Activated CD8-positive, alpha-beta memory T cell treated with anti-CD3 and anti-CD28 coated beads, Interleukin-2, amount 10 ng/mL, durations not matched to agents 7 days and 5 days (primary cell): ENCODE measurements at regions not wholly inside any gene's neighbourhood (a gene's known extent, or its start where the extent isn't known, plus 50 kb on each side); places are given as distances from the start of the nearest gene placed in this dataset.

ENCODE experiments used
- ATAC-seq: fragments of 150-1000 bp; cut with Tn5 transposase; one replicate; pipeline ENCODE4 v1.10.0; 2021; ENCODE audit warnings: moderate library complexity
- CTCF ChIA-PET: fragments of 350-600 bp; sonication (Branson Sonifier 250); formaldehyde crosslinking; loops from one replicate; lab custom pipeline; 2021; ENCODE audit warnings: antibody characterized with exemption; lab: Charles Lee
- DNase-seq: peaks from one replicate; pipeline ENCODE4 v3.0.0-alpha.2; 2020
- H3K27ac Mint-ChIP-seq: one replicate; pipeline ENCODE4 v1.8.0; 2021; ENCODE audit warnings: mild to moderate bottlenecking, mixed read lengths
- H3K27me3 Mint-ChIP-seq: one replicate; pipeline ENCODE4 v1.8.0; 2021; ENCODE audit warnings: mixed read lengths
- H3K36me3 Mint-ChIP-seq: one replicate; pipeline ENCODE4 v1.8.0; 2021; ENCODE audit warnings: mild to moderate bottlenecking, mixed read lengths
- H3K4me1 Mint-ChIP-seq: one replicate; pipeline ENCODE4 v1.8.0; 2021; ENCODE audit warnings: mixed read lengths
- H3K4me3 Mint-ChIP-seq: one replicate; pipeline ENCODE4 v1.8.0; 2021; ENCODE audit warnings: mild to moderate bottlenecking, moderate library complexity, mixed read lengths
- H3K9me3 Mint-ChIP-seq: one replicate; pipeline ENCODE4 v1.8.0; 2022; ENCODE audit warnings: low read depth, mixed read lengths

DNA sequence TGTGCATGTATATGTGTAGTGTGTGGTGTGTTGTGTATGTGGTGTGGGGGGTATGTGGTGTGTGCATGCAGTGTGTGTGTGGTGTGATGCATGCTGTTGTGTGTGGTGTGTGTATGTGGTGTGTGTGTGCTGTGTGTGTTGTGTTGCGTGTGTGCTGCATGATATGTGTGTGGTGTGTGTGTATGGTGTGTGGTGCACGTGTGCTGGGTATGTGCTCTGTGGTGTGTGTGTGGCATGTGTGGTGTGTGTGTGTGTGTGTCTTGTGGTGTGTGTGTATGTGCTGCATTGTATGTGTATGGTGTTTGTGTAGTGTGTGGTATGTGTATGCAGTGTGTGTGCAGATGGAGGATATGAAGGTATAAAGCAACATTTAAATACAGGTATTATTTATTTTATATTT lies 50.5 kb upstream of the CKS2 start:
- ATAC-seq, result no peak
- no peak overlapping the region for H3K4me3 Mint-ChIP-seq
- no peaks in the 10 kb centered on the region for H3K36me3 Mint-ChIP-seq
- DNase-seq, result no peak
- no peaks in the 10 kb centered on the region for H3K4me1 Mint-ChIP-seq
- H3K27ac Mint-ChIP-seq, result no peak overlapping the region
- H3K9me3 Mint-ChIP-seq, result no peaks in the 10 kb centered on the region
- peaks cover 4% of the 10 kb centered on the region for H3K27me3 Mint-ChIP-seq
- CTCF ChIA-PET, result no interaction called here
